ENCODE measurements at regions not wholly inside any gene's neighbourhood (a gene's known extent, or its start where the extent isn't known, plus 50 kb on each side); places are given as distances from the start of the nearest gene placed in this dataset.
"Not testable (repeated sequence)": the region's sequence is repeated elsewhere in the genome, so short reads cannot be mapped to it uniquely, and the experiment has no call there.

- Histone ChIP-seq H3K4me3 (peak overlapping the region; percentile 36 to 57 (median 50)), H3K27ac (peak overlapping the region in 3 of 4 donors; percentile 55 to 73 (median 57))
- TF ChIP-seq POLR2A (IDR thresholded peaks at IDR 0.05) (peak in 1 of 2 donors; percentile 13), CTCF (IDR thresholded peaks at IDR 0.05) (peak in 3 of 6 experiments; percentile 38 to 42 (median 38))
- not testable (repeated sequence) for H3K36me3 ChIP-seq, H3K4me1 ChIP-seq, H3K27me3 ChIP-seq, H3K9me3 ChIP-seq
- peak; percentile 22 to 83 (median 75) for DNase-seq
Measured at GRCh38 chr9:41643571-41644279, 454.6 kb upstream of the ZNG1F start.

- H3K36me3 ChIP-seq, H3K9me3 ChIP-seq, DNase-seq, H3K27ac ChIP-seq, H3K27me3 ChIP-seq, H3K4me1 ChIP-seq, H3K4me3 ChIP-seq: not testable (repeated sequence)
Measured at GRCh38 chr9:41633726-41634125, 444.6 kb upstream of the ZNG1F start.

GRCh38 chr9:41623666-41624065 lies 434.5 kb upstream of the ZNG1F start:
- DNase-seq, H3K4me1 ChIP-seq, H3K36me3 ChIP-seq: not testable (repeated sequence)

GRCh38 chr9:41619254-41619653 lies 430.1 kb upstream of the ZNG1F start:
- H3K4me3 ChIP-seq, H3K27ac ChIP-seq, H3K4me1 ChIP-seq, H3K27me3 ChIP-seq, H3K36me3 ChIP-seq, H3K9me3 ChIP-seq, DNase-seq: not testable (repeated sequence)

More at GRCh38 chr9:41623666-41624065, 434.5 kb upstream of the ZNG1F start:
- H3K4me3 ChIP-seq, H3K9me3 ChIP-seq, H3K27me3 ChIP-seq, H3K27ac ChIP-seq: not testable (repeated sequence)

GRCh38 chr9:41606961-41607547 lies 417.9 kb upstream of the ZNG1F start:
- not testable (repeated sequence) for H3K36me3 ChIP-seq, H3K27ac ChIP-seq, H3K27me3 ChIP-seq, H3K4me1 ChIP-seq, H3K9me3 ChIP-seq, DNase-seq, H3K4me3 ChIP-seq

GRCh38 chr9:41565572-41565971 lies 376.5 kb upstream of the ZNG1F start:
- not testable (repeated sequence) for H3K27ac ChIP-seq, H3K27me3 ChIP-seq, DNase-seq, H3K4me3 ChIP-seq, H3K36me3 ChIP-seq, H3K4me1 ChIP-seq, H3K9me3 ChIP-seq

Small RNA genes lying in the stretch of these regions (small RNA-seq; reads per million reads assigned to genes)
- gene AL591926.1 (0 reads per million in 2 donors), gene AL591926.4 (0 reads per million in 2 donors), gene AL591926.5 (0 reads per million in 2 donors), gene AL591926.6 (0 reads per million in 2 donors), gene AL591926.8 (0 reads per million in 2 donors), gene AL591926.9 (0 reads per million in 2 donors), gene RF00019 (0 reads per million in 2 donors), gene RF00156 (0 reads per million in 2 donors), gene RN7SL565P (0 reads per million in 2 donors)
